A673 (cell line): ENCODE measurements at regions not wholly inside any gene's neighbourhood (a gene's known extent, or its start where the extent isn't known, plus 50 kb on each side); places are given as distances from the start of the nearest gene placed in this dataset.
"Not testable (repeated sequence)": the region's sequence is repeated elsewhere in the genome, so short reads cannot be mapped to it uniquely, and the experiment has no call there.

Source experiments
- BruUV-seq: library from RNA; stranded (reverse); fragments of 400-500 nt; replicated peaks from 2 replicates; lab custom pipeline; 2021; lab: Mats Ljungman, UMichigan
- CTCF ChIA-PET: fragments of 300-600 bp; sonication (Branson Sonifier 250); formaldehyde crosslinking; loops from one replicate; lab custom pipeline; 2022; ENCODE audit warnings: antibody characterized with exemption; lab: Charles Lee
- POLR2A ChIA-PET: fragments of 300-600 bp; sonication (Branson Sonifier 250); formaldehyde crosslinking; loops from one replicate; lab custom pipeline; 2022; ENCODE audit warnings: antibody characterized with exemption; ENCODE audit not compliant: low non-redundant PET; lab: Charles Lee
- DNase-seq: peaks from one replicate; pipeline ENCODE4 v3.0.0-alpha.2; 2015; ENCODE audit warnings: low spot score
- H3K27ac ChIP-seq: fragments of 200-600 bp; sonication (generic); 2 replicates; pipeline ENCODE4 v1.5.1; 2016; ENCODE audit warnings: mixed run types, low read depth, mild to moderate bottlenecking, mixed read lengths, antibody characterized with exemption, low read length; ENCODE audit not compliant: poor library complexity, severe bottlenecking
- H3K27me3 ChIP-seq: fragments of 200-600 bp; sonication (generic); replicated peaks from 2 replicates; pipeline ENCODE4 v1.6.1; 2017; ENCODE audit warnings: mixed run types, low read depth, mild to moderate bottlenecking, mixed read lengths, antibody characterized with exemption, low read length; ENCODE audit not compliant: insufficient read depth, poor library complexity
- H3K36me3 ChIP-seq: fragments of 200-600 bp; sonication (generic); 2 replicates; pipeline ENCODE4 v1.6.1; 2016; ENCODE audit warnings: mixed run types, mild to moderate bottlenecking, mixed read lengths, antibody characterized with exemption, low read length; ENCODE audit not compliant: insufficient read depth, poor library complexity, severe bottlenecking
- H3K4me1 ChIP-seq: fragments of 200-600 bp; sonication (generic); 2 replicates; pipeline ENCODE4 v1.6.1; 2017; ENCODE audit warnings: mixed run types, mild to moderate bottlenecking, mixed read lengths, antibody characterized with exemption, low read length; ENCODE audit not compliant: insufficient read depth, poor library complexity, severe bottlenecking
- H3K4me3 ChIP-seq: fragments of 200-600 bp; sonication (generic); 2 replicates; pipeline ENCODE4 v1.5.1; 2016; ENCODE audit warnings: low read depth, mixed run types, mild to moderate bottlenecking, mixed read lengths, low read length; ENCODE audit not compliant: poor library complexity, severe bottlenecking
- H3K9me3 ChIP-seq: fragments of 200-600 bp; sonication (generic); 2 replicates; pipeline ENCODE4 v1.6.1; 2016; ENCODE audit warnings: mixed run types, low read depth, mild to moderate bottlenecking, mixed read lengths, antibody characterized with exemption, low read length; ENCODE audit not compliant: poor library complexity, severe bottlenecking
- CTCF ChIP-seq: fragments of 300-800, 200-600 bp; sonication (generic); conservative IDR thresholded peaks from 2 replicates; pipeline ENCODE4 v1.5.1; 2017; ENCODE audit warnings: low read depth, mild to moderate bottlenecking, antibody characterized with exemption, low read length, moderate library complexity, mixed read lengths
- EZH2 ChIP-seq: fragments of 200-600 bp; sonication (generic); IDR thresholded peaks from 2 replicates; pipeline ENCODE4 v1.6.1; 2017; ENCODE audit warnings: borderline replicate concordance, low read depth, mild to moderate bottlenecking, mixed read lengths, antibody characterized with exemption, low read length; ENCODE audit not compliant: poor library complexity, severe bottlenecking
- intact Hi-C: fragments of 100-400 bp; cut with micrococcal nuclease; formaldehyde crosslinking; loops from one replicate; pipeline ENCODE4 v1.10.0; 2022; ENCODE audit not compliant: unreplicated experiment

DNA sequence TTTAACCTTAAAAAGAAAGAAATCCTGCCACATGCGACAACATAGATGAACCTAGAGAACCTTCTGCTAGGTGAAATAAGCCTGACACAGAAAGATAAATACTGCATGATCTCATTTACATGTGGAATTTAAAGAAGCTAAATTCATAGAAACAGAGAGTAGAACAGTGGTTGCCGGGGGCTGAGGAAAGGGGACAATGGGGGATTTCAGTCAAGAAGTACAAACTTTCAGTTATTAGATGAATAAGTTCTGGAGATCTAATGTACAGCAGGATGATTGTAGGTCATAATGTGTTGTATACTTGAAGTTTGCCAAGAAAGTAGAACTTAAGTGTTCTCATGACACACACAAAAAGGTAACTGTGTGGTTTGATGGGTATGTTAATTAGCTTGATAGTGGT, 204.3 kb upstream of the PRSS16 start:
- intact Hi-C loops: no loop called here
- Histone ChIP-seq H3K36me3 (no peaks in the 10 kb centered on the region), H3K9me3 (no peaks in the 10 kb centered on the region), H3K4me3 (no peak overlapping the region), H3K27ac (no peak overlapping the region), H3K27me3 (no peaks in the 10 kb centered on the region), H3K4me1 (no peaks in the 10 kb centered on the region)
- TF ChIP-seq CTCF: no peak
- TF ChIP-seq EZH2: no peak
- BruUV-seq: no TSS peak
- CTCF ChIA-PET: no interaction called here
- DNase-seq: no peak
- POLR2A ChIA-PET: no interaction called here

- BruUV-seq, POLR2A ChIA-PET, H3K9me3 ChIP-seq, H3K27me3 ChIP-seq, H3K4me3 ChIP-seq, H3K4me1 ChIP-seq, H3K36me3 ChIP-seq, DNase-seq, CTCF ChIA-PET, H3K27ac ChIP-seq, intact Hi-C loops: not testable (repeated sequence)
These were observed 202.4 kb upstream of the PRSS16 start for GRCh38 chr6:27045131-27045530.

- POLR2A ChIA-PET, BruUV-seq: not testable (repeated sequence)
These were observed 199.8 kb upstream of the PRSS16 start for GRCh38 chr6:27047725-27048124.

DNA sequence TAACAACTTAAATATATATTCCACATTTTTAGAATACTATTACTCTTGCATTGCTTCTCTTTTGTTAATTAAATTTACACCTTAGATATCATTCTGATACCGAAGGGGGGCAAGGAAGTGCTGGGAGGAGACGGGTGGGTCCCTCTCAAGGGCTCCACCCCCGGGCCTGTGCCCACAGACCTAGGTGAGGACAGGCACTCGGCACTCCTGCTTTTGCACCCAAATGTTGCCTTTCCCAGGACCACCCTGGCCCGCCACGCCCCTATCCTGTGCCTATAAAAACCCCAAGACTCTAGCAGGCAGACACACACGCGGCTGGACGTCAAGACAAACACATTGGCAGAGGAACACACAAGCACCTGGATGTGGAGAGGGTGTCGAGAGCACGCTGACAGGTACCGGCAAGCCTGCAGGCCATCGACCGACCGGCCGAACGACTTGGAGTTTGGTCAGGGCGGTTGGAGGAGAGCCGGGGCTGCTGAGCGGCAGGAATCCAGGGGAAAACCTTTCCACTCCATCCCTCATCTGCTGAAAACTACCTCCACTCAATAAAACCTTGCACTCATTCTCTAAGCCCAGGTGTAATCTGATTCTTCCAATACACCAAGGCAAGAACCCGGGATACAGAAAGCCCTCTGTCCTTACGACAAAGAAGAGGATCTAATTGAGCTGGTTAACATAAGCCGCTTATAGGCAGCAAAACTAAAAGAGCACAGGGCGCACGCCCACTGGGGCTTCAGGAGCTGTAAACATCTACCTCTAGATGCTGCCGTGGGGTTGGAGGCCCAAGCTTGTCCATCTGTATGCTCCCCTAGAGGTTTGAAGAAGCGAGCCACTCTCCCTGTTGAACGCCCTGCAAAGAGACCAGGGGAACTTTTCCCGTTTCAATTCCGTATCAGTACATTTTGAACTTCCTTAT, 197.4 kb upstream of the PRSS16 start:
- no peak for DNase-seq
- intact Hi-C loops: no loop called here
- Histone ChIP-seq H3K36me3 (no peaks in the 10 kb centered on the region), H3K4me3 (no peak overlapping the region), H3K27me3 (no peaks in the 10 kb centered on the region), H3K4me1 (no peaks in the 10 kb centered on the region), H3K9me3 (no peaks in the 10 kb centered on the region), H3K27ac (no peak overlapping the region)
- POLR2A ChIA-PET: no interaction called here
- CTCF ChIA-PET: no interaction called here
- BruUV-seq: no TSS peak
- TF ChIP-seq EZH2: no peak
- TF ChIP-seq CTCF: no peak

More at GRCh38 chr6:27047725-27048124, 199.8 kb upstream of the PRSS16 start:
- H3K27ac ChIP-seq, CTCF ChIA-PET, H3K4me3 ChIP-seq, intact Hi-C loops, DNase-seq, H3K27me3 ChIP-seq, H3K9me3 ChIP-seq, H3K4me1 ChIP-seq, H3K36me3 ChIP-seq: not testable (repeated sequence)

GRCh38 chr6:27052082-27052730, 195.3 kb upstream of the PRSS16 start:
- H3K27me3 ChIP-seq, H3K27ac ChIP-seq, H3K4me3 ChIP-seq, BruUV-seq, CTCF ChIA-PET, H3K9me3 ChIP-seq, H3K36me3 ChIP-seq, H3K4me1 ChIP-seq, POLR2A ChIA-PET, DNase-seq, intact Hi-C loops: not testable (repeated sequence)
